IPS-20b (cell line): ENCODE measurements at regions not wholly inside any gene's neighbourhood (a gene's known extent, or its start where the extent isn't known, plus 50 kb on each side); places are given as distances from the start of the nearest gene placed in this dataset.

ENCODE experiments used
- H3K27ac ChIP-seq: one replicate; pipeline ENCODE4 v1.5.1; 2013; ENCODE audit warnings: low read length
- H3K27me3 ChIP-seq: 2 replicates; pipeline ENCODE4 v1.6.1; 2013; ENCODE audit warnings: mild to moderate bottlenecking, low read length, inconsistent platforms; ENCODE audit not compliant: insufficient read depth
- H3K36me3 ChIP-seq: 2 replicates; pipeline ENCODE4 v1.6.1; 2013; ENCODE audit warnings: low read depth, mild to moderate bottlenecking, inconsistent platforms, low read length, moderate library complexity; ENCODE audit not compliant: insufficient read depth
- H3K4me1 ChIP-seq: 2 replicates; pipeline ENCODE4 v1.6.1; 2013; ENCODE audit warnings: mild to moderate bottlenecking, control low read depth, inconsistent platforms, low read length, moderate library complexity; ENCODE audit not compliant: insufficient read depth
- H3K4me3 ChIP-seq: 2 replicates; pipeline ENCODE4 v1.5.1; 2013; ENCODE audit warnings: mild to moderate bottlenecking, low read length, inconsistent platforms
- H3K9ac ChIP-seq: 2 replicates; pipeline ENCODE4 v1.6.1; 2013; ENCODE audit warnings: low read depth, mild to moderate bottlenecking, inconsistent platforms, low read length, moderate library complexity
- H3K9me3 ChIP-seq: 2 replicates; pipeline ENCODE4 v1.6.1; 2013; ENCODE audit warnings: mild to moderate bottlenecking, low read depth, low read length, inconsistent platforms; ENCODE audit not compliant: insufficient read depth

DNA sequence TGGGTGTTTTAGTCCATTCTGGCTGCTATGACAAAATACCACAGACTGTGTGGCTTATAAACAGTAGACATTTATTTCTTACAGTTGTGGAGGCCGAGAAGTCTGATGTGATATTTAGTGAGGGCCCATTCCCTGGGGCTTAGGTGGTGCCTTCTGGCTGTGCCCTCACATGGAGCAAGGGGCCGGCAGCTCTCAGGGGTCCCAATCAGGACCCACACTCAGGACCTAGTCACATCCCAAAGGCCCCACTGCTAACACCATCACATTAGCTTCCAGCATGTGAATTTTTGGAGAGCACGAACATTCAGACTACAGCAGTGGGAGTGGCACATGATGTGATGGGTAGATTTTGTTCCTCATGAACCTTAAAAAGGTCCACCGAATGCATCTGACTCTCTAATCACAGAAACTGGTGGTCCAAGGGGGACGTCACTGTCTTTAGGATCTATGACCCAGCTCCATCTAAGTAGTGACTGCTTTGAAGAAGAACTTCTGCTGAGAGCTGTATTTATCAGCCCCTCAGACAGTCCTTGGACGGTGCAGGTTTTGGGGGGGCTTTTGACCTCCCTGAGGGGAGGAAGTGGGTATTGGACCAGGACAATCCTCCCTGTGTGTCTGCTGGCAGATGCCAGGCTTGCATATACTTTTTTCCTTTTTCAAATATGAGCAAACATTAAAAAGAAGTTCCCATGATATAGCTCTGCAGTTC, 154.5 kb upstream of the ZNF32 start:
- no peaks in the 10 kb centered on the region for H3K36me3 ChIP-seq
- H3K4me3 ChIP-seq = no peak overlapping the region
- no peaks in the 10 kb centered on the region for H3K4me1 ChIP-seq
- no peaks in the 10 kb centered on the region for H3K27me3 ChIP-seq
- H3K9me3 ChIP-seq = no peaks in the 10 kb centered on the region
- H3K9ac ChIP-seq = no peak overlapping the region
- H3K27ac ChIP-seq = no peak overlapping the region

GRCh38 chr10:43801626-43802025, 152.9 kb upstream of the ZNF32 start:
- Histone ChIP-seq H3K36me3 (no peaks in the 10 kb centered on the region), H3K27ac (no peak overlapping the region), H3K27me3 (no peaks in the 10 kb centered on the region), H3K4me1 (no peaks in the 10 kb centered on the region), H3K4me3 (no peak overlapping the region), H3K9ac (no peak overlapping the region), H3K9me3 (no peaks in the 10 kb centered on the region)

GRCh38 chr10:43801140-43801539, 152.5 kb upstream of the ZNF32 start:
- H3K27me3 ChIP-seq = no peaks in the 10 kb centered on the region
- no peaks in the 10 kb centered on the region for H3K9me3 ChIP-seq

DNA sequence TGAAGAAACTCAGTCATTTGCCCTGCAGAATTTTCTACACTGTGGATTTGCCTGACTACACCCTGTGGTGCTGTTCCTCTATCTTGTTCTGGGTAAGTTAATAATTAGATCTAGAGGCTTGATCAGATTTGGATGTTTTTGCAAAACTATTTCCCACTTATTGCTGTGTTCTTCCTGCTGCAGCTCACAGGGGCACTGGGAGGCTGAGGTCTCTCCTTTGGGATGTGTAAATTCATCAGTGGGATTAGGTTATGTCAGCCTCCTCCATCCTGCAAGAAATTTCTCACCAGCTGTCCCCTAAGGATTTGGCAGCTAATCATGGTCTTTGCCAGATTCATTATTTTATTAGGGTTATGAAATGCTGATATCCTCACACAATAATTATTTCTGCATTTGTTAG, 148.1 kb upstream of the ZNF32 start:
- H3K4me1 ChIP-seq = no peaks in the 10 kb centered on the region
- H3K27me3 ChIP-seq = no peaks in the 10 kb centered on the region
- H3K9me3 ChIP-seq = no peaks in the 10 kb centered on the region
- H3K9ac ChIP-seq = no peak overlapping the region
- no peaks in the 10 kb centered on the region for H3K36me3 ChIP-seq
- no peak overlapping the region for H3K4me3 ChIP-seq
- H3K27ac ChIP-seq = no peak overlapping the region

More at GRCh38 chr10:43801140-43801539, 152.5 kb upstream of the ZNF32 start:
- H3K27ac ChIP-seq = no peak overlapping the region
- no peaks in the 10 kb centered on the region for H3K4me1 ChIP-seq
- no peaks in the 10 kb centered on the region for H3K36me3 ChIP-seq
- H3K4me3 ChIP-seq = no peak overlapping the region
- no peak overlapping the region for H3K9ac ChIP-seq

GRCh38 chr10:43795639-43796038, 147.0 kb upstream of the ZNF32 start:
- H3K36me3 ChIP-seq = no peaks in the 10 kb centered on the region
- no peaks in the 10 kb centered on the region for H3K9me3 ChIP-seq
- H3K4me3 ChIP-seq = no peak overlapping the region
- H3K4me1 ChIP-seq = no peaks in the 10 kb centered on the region
- H3K9ac ChIP-seq = no peak overlapping the region
- H3K27me3 ChIP-seq = no peaks in the 10 kb centered on the region
- no peak overlapping the region for H3K27ac ChIP-seq

GRCh38 chr10:43795093-43795492, 146.4 kb upstream of the ZNF32 start:
- H3K4me3 ChIP-seq = no peak overlapping the region
- no peaks in the 10 kb centered on the region for H3K27me3 ChIP-seq
- H3K9me3 ChIP-seq = no peaks in the 10 kb centered on the region
- no peak overlapping the region for H3K27ac ChIP-seq
- no peak overlapping the region for H3K9ac ChIP-seq
- no peaks in the 10 kb centered on the region for H3K4me1 ChIP-seq
- H3K36me3 ChIP-seq = no peaks in the 10 kb centered on the region

GRCh38 chr10:43794181-43794815, 145.6 kb upstream of the ZNF32 start:
- no peaks in the 10 kb centered on the region for H3K36me3 ChIP-seq
- no peaks in the 10 kb centered on the region for H3K4me1 ChIP-seq
- H3K27me3 ChIP-seq = no peaks in the 10 kb centered on the region
- no peaks in the 10 kb centered on the region for H3K9me3 ChIP-seq
- H3K9ac ChIP-seq = no peak overlapping the region
- no peak overlapping the region for H3K4me3 ChIP-seq
- no peak overlapping the region for H3K27ac ChIP-seq

DNA sequence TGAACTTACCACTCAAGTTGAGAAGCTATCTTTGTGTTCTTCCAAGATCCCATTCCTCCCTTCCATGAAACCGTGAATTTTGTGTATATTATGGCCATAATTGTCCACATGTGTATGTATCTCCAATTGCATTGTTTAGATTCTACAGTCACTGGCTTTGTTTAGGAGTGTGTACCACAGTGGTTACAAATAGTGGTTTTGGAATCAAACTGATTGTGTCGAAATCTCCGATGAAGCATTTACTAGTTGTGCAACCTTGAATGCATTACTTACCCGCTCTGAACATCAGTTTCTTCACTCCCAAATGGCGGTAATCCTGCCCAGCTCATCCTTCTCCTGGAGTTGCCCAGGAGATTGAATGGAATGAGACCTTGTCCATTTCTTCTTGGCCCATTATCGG, 145.0 kb upstream of the ZNF32 start:
- no peak overlapping the region for H3K27ac ChIP-seq

GRCh38 chr10:43790147-43790546, 141.5 kb upstream of the ZNF32 start:
- Histone ChIP-seq H3K36me3 (no peaks in the 10 kb centered on the region), H3K27me3 (no peaks in the 10 kb centered on the region), H3K4me3 (no peak overlapping the region), H3K9ac (no peak overlapping the region), H3K4me1 (no peaks in the 10 kb centered on the region), H3K9me3 (no peaks in the 10 kb centered on the region), H3K27ac (no peak overlapping the region)

More for the DNA sequence above, 145.0 kb upstream of the ZNF32 start:
- H3K9me3 ChIP-seq = no peaks in the 10 kb centered on the region
- no peaks in the 10 kb centered on the region for H3K36me3 ChIP-seq
- no peaks in the 10 kb centered on the region for H3K4me1 ChIP-seq
- no peak overlapping the region for H3K4me3 ChIP-seq
- H3K27me3 ChIP-seq = no peaks in the 10 kb centered on the region
- no peak overlapping the region for H3K9ac ChIP-seq

- Histone ChIP-seq H3K27ac (no peak overlapping the region), H3K4me1 (no peaks in the 10 kb centered on the region), H3K9ac (no peak overlapping the region)
Observed at GRCh38 chr10:43785252-43785651, 136.6 kb upstream of the ZNF32 start.

GRCh38 chr10:43782814-43783213, 134.1 kb upstream of the ZNF32 start:
- Histone ChIP-seq H3K4me1 (no peaks in the 10 kb centered on the region), H3K9me3 (no peaks in the 10 kb centered on the region), H3K27me3 (no peaks in the 10 kb centered on the region), H3K4me3 (no peak overlapping the region), H3K9ac (no peak overlapping the region), H3K36me3 (no peaks in the 10 kb centered on the region), H3K27ac (no peak overlapping the region)

More at GRCh38 chr10:43785252-43785651, 136.6 kb upstream of the ZNF32 start:
- H3K36me3 ChIP-seq = no peaks in the 10 kb centered on the region
- H3K4me3 ChIP-seq = no peak overlapping the region
- H3K27me3 ChIP-seq = no peaks in the 10 kb centered on the region
- no peaks in the 10 kb centered on the region for H3K9me3 ChIP-seq
